GM12874 (cell line): ENCODE measurements at regions not wholly inside any gene's neighbourhood (a gene's known extent, or its start where the extent isn't known, plus 50 kb on each side); places are given as distances from the start of the nearest gene placed in this dataset.

Experiments used
- CTCF ChIP-seq: IDR thresholded peaks from 2 replicates; pipeline ENCODE4 v1.5.1; 2011; ENCODE audit warnings: low read depth, mild to moderate bottlenecking, control low read depth, low read length, moderate library complexity; ENCODE audit not compliant: insufficient read depth

GRCh38 chr18:45207328-45207727, 407.9 kb upstream of the SLC14A2 start:
- no peak for TF ChIP-seq CTCF

DNA sequence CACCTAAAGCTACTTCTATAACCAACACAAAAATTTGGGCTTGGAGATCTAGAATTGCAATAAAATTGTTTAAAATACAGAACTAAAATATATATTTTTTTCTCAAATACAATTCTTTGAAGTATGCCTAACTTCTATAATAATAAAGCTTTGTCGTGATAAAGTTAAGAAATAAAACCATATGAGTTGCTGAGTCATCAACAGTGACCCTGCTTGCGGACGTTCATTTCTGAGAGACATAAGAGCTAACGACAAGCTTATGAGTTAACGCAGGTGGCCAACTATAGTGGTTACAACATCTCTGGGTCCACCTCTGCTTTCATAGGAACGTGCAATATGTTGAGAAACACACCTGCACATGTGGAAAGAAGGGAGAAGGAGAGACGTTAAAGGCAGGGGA, 407.1 kb upstream of the SLC14A2 start:
- no peak for TF ChIP-seq CTCF

DNA sequence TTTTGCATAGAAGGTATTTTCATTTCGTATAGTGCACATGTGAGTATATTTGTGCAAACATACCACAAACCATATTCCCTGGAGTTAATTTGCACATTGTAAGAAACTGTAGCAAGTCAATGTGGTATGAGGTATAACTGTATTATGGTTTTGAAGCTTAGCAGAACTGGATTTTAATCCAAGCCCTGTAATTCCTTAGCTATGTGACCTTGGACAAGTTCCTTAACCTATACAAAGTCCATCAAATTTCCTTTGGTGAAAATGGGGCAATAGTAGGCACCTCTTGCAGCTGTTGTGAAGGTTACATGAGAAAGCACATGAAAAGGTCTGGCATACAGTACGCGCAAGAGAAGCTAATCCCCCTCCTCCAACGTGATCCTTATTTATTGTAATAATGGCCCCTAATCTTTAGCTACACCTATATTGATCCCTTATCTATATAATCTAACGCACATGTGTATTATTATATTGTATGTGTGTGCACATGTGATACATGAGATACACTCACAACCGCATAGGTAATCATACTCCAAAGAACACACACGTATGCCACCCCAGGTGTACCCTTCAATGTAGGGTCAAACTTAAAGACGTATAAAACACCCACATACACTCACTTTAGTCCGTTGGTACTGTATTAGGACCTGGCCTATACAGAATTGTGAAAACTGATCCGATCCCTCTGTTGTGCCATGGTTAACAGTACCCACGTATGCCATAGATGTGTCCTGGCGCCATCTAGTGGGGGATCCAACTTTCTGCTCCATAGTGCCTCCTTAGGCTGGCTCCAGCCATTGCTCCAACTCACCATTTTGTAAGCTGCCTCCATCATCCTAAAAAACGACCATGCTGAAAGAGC, 402.9 kb upstream of the SLC14A2 start:
- peak; percentile 99 for TF ChIP-seq CTCF

DNA sequence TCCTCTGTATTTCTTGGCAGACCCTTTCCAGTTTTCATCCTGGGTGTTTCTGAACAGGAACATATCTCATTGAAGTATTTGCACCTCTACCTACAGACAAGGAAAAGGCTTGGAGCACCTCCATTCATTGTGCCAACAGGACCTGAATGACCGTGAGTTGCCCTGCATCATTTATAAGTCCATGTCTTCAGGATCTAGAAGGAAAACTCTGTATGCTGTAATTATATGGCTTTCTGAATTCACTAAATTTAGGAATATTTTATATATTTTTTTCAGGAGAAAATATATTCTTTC, 402.3 kb upstream of the SLC14A2 start:
- TF ChIP-seq CTCF, result no peak

DNA sequence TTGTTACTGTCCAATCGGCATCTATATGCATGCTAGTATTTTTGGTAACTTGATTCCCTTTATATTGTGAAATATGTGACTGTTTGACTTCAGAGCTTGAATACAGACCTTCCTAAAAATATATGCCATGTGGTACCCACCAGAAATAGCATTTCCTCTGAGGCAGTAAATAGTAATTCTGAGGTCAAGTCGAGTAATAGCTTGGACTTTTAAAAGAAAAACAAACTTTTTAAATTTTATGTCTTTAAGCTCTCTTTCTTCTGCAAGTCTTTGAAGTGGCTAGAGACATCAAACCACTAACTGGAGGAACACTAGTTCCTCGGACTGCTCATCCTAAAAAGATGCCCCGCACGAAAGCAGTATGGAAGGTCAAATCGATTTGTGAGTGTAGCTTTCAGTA, 396.8 kb upstream of the SLC14A2 start:
- no peak for TF ChIP-seq CTCF

- no peak for TF ChIP-seq CTCF
These were observed 393.9 kb upstream of the SLC14A2 start for GRCh38 chr18:45221363-45221762.

DNA sequence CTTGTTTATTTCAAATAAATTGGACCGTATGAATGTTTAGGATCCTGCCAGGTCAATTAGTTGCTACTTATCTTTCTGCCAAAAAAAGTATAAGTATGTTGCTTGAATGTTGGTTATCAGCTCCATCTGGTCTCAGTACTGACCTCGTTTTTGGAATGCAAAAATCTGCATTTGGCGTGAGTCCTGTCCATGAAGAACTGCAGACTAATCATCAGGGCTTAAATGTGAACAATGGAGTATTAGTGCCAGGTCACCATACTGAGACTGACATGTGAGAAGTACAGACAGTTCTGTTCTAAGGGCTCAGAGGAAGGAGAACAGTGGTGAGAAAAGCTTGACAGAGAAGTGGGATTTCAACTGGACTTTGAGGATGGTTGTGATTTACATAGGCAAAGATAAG, 393.1 kb upstream of the SLC14A2 start:
- no peak for TF ChIP-seq CTCF
